Hindlimb muscle (tissue), 1 donor: ENCODE measurements at regions not wholly inside any gene's neighbourhood (a gene's known extent, or its start where the extent isn't known, plus 50 kb on each side); places are given as distances from the start of the nearest gene placed in this dataset.
"Not testable (repeated sequence)": the region's sequence is repeated elsewhere in the genome, so short reads cannot be mapped to it uniquely, and the experiment has no call there.

Source experiments
- DNase-seq: peaks from one replicate; pipeline ENCODE4 v3.0.0-alpha.2; 2013

DNA sequence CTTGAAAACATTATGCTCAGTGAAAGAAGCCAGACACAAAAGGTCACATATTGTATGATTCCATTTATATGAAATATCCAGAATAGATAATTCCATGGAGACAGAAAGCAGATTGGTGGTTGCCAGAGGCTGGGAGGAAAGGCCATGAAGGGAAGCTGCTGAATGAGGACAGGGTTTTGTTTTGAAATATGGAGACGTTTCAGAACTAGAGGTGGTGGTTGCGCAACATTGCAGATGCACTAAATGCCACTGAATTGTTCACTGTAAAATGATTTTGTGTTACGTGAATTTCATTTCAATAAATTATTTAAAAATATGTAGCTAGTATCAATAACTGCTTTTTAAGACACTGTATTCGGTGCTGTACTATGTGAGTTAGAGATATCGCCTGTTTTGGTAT lies 101.7 kb upstream of the ZNF236 start:
- DNase-seq = no peak

GRCh38 chr18:76715012-76715610 lies 107.2 kb upstream of the ZNF236 start:
- no peak for DNase-seq

- no peak for DNase-seq
Measured at GRCh38 chr18:76713432-76713831, 108.9 kb upstream of the ZNF236 start.

GRCh38 chr18:76712511-76713140 lies 109.7 kb upstream of the ZNF236 start:
- DNase-seq = no peak

DNA sequence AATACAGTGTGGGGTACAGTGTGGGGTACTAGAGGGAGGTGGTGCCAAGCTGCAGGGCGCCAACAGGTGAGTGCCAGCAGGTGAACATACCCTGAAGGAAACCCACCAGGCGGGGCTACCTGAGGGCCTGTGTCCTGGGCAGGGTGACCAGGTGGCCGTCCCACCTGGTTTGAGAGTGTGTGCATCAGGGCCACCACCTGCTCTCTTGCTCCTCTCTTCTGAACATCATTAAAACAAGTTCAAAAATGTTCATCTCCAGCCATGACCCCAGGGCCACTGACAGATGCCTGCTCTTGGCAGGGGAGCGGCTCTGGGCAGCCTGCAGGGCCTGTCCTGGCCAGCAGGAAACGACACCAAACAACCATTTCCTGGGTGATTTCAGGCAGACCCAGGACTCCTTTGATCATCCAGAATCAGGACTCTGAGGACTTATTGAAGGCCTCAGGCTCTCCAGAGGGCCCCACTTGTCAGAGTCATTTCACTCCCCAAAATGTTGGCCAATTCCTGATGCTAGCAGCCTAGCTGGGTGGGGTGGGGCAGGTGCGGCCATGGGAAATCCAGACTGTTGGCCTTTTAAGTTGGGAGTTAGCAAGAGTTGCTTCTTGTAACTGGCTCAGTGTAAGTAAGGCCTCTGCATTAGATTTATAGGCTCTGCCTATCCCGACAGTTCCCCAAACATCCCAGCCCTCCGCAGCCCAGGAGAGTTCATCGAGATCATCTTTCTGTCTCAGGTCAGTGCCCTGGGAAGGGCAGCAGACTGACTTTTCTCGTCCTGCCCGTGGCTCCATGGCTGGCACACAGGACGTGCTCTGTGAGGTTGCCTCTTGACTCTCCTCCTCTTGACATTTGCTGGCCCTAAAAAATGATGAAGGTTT lies 111.5 kb upstream of the ZNF236 start:
- DNase-seq = no peak

DNA sequence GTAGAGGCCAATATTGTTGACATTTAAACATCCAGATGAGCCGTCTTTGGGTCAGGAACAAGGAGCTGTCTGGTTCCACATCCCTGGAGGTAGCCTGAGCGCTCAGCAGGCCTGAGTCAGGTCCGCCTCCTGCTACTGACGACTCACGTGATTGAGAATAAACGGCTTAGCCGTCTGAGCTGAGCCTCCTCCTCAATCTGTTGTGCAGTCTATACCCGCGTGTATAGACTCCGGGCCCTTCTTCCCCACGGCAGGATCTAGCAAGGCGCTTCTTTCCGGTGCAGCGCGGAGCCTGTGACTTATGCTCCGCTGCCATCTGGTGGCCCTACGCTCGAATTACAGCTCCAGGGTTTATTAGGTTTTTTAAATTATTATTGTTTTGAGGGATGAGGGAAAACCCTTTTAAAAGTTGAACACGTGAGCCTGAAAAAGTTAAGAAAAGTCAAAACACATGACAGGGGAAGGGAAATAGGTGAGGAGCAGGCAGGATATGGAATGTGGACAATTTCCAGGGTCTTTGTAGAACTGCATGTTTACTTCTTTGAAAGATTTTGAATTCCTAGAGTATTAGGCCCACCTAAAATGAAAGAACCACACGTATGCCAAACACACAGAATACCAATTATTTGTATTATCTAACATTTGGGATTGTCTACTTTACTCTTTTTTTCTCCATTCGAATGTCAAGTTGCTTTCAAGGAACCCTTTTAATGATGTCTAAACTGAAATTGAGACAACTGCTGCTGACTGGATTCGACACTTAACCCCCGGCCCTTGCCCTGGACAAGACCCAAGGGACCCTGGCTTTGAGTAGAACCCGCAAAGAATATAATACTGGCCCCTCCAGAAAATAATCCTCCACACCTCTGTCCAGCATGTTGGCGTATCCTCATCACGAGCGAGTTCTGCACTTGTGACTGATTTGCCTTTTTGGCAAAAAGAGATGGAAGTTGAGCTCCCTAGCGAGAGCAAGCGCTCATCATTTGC lies 112.4 kb upstream of the ZNF236 start:
- DNase-seq = peak; percentile 79

DNA sequence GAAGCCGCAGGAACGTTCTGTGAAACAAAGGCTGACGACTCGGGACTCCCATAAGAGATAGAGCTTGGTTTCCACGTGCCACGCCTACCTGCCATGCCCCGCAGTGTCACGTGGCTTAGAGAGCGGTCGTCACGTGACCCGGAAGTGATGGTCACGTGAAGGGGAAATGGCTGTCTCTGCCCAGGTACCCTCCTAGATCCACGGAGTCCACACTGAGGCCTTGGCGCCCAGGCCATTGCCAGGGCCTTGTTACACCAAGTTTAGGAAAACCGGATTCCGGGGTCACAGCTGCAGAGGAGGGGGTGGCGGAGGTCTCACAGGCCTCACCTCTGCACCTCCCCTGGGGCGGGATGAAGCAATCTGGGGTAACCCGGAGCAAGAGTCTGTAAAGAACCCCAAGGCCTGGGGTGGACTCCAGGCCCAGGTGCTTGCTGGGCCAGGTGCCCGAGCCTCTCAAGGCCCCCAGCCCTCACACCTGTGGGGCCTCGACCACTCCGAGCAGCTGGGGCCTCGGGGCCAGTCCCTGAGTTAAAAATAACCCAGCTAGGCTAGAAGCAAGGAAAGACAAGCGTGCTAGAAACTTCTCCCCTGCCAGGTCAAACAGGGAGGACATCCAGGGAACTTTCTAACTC lies 113.5 kb upstream of the ZNF236 start:
- DNase-seq = no peak

DNA sequence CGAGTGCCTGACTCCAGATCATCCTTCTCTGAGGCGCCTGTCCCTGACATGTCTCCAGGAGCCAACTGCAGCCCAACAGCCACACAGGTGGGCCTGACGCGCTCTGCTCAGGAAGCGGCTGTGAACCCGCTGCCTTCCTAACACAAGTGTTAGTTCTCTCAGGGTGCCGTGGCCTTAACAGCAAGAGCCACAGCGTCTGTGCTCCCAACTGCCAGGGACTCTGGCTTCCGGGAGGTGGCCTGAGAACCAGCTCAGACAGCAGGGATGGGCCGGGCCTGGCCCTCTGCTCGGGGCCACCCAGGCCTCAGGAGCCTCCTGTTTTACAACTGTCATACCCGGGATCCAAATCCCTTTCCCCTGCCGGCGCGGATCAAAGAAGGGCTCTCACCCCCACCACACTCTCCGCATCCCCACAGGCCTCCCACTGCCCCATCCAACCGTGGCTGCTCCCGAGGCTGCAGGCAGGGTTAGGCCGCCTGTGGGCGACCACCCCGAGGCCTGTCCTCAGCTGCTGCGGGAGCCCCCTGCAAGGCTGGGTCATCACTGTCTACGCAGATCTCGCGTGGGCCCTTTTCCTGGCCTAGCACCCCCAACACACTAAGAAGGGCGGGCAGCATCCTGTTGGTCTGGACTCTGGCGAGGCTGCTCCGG lies 114.2 kb upstream of the ZNF236 start:
- no peak for DNase-seq

DNA sequence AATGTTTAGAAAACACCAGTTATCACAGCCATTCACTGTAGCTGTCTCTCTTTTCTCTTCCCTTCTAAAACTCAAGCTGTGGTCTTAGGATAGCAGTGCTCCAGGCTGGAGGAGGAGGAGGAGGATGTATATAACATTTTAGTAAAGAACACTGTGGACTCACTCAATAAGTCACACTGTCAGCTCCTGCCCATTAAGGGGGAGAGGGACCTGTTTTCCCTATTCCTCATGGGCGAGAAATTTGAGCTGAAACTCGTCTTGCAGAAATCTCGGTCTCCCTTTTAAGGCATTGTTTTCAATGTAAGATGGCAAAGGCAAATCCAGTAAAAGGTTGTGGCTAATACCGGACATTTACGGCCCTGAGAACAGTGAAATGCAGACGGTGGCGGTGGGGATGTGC lies 114.8 kb upstream of the ZNF236 start:
- no peak for DNase-seq

- not testable (repeated sequence) for DNase-seq
Measured at GRCh38 chr18:76704589-76704988, 117.8 kb upstream of the ZNF236 start.

- DNase-seq = no peak
Measured at GRCh38 chr18:76699923-76700322, 122.4 kb upstream of the ZNF236 start.

DNA sequence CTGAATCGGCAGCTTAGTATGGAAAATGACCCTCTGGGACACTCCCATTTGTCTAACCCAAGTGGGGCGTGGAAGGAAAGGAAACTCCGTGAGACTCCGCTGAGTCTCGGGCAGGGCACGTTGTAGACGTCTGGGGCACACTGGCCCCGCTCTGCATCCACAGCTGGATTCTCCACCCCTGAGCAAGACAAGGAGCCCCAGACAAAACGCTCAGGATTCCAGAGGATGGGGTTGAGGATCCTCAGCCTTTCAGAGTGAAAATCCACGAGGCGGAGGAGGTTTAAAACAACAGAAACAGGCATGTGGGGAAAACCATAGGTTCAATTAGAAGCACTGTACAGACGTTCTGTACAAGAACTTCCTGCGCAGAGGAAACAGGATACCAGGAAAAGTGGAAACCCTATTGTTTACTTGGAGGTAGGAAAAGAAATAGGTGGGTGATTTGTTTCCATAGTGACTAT lies 124.9 kb upstream of the ZNF236 start:
- DNase-seq = peak; percentile 51

DNA sequence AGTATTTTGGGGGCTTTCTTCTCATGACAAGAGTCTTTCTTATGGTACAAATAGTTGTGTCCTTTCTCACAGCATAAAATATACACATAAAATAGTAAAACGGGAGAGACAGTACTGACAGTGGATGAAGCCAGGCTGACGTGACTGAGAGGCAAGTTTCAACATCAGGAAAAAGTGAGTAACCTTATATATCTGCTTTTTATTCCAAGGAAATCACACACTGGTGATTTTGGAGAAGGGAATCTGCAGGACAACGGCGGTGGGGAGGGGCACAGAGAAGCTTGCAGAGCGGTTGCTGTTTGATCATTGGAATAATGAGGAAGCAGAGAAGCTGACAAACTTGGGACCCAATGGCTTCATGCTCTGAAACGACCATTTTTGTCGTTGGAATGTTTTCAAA lies 130.6 kb upstream of the ZNF236 start:
- DNase-seq = no peak

DNA sequence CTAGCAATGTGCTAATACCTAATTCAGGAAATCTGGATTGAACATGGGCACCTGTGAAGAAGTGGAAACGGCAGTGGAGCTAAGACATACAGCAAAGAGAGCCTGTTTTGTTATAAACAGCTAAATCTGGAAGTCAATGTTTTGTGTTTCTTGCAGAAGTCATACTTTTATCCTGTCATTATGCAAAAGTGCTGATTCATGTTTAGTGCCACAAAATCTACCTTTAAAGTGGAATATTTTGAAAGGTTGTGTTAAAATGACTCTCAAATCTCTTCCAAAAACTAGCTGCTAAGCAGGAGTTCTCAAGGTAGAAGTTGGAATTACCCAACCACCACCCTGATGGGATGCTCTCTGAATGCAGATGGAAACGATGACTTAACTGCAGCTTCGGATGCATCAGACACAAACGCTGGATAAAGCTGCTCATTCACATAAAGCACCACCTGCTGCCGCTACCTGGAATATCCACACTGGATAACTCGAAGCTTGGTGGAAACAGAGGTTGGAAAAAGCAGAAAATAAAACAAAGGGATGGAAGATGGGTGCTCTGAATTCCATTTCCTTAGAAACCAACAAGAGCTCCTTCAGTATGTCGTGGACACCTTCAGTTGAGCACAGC lies 132.6 kb upstream of the ZNF236 start:
- DNase-seq = no peak

- no peak for DNase-seq
Measured at GRCh38 chr18:76688724-76689472, 133.5 kb upstream of the ZNF236 start.

- no peak for DNase-seq
Measured at GRCh38 chr18:76687304-76687962, 134.9 kb upstream of the ZNF236 start.

DNA sequence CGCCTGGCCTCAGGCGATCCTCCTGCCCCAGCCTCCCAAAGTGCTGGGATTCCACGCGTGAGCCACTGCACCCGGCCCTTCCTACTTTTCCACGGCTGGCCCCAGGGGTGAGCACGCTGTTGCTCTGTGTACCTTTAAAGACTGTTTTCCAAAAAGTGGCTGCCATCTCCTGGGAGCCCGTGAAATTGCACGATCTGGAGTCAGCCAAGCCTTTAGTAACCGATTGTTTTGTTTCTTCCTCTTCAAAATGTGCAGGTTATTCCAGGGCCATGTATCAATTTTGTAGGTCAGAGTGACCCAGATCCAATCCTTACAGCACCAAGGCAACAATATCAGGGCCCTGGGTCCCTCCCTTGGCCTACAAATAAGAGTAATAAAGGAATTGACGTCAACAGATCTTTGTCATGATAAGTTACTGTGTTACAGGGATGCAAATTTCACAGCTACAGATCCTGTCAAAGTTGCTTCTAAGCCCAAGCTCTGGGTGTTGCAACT lies 135.6 kb upstream of the ZNF236 start:
- peak; percentile 61 for DNase-seq

DNA sequence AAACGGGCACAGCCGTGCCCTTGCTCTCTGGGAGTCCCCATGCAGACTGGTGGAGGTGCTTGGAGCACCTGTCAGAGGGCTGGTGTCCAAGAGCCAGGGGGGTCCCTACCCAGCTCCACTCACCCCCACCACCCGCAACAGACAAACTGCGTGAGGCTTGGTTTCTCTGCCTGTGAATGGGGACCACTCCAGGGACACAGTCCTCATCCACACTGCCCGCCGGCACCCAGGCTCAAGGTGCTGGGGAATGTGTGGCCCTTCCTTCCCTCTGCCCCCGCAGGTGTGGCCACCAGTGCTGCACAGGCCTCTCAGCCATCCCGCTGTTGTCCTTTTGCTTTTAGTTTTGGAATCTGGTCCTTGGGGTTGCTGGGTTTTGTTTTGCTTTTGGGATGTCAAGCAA lies 136.5 kb upstream of the ZNF236 start:
- DNase-seq = no peak

GRCh38 chr18:76685402-76685801 lies 137.0 kb upstream of the ZNF236 start:
- DNase-seq = no peak
